C1 segment of cervical spinal cord (tissue), 14 donors: ENCODE measurements at regions not wholly inside any gene's neighbourhood (a gene's known extent, or its start where the extent isn't known, plus 50 kb on each side); places are given as distances from the start of the nearest gene placed in this dataset.

Experiments used
- DNase-seq, 14 donors: peaks; one replicate each; lab custom pipeline; 2025; lab: John Stamatoyannopoulos, UW

DNA sequence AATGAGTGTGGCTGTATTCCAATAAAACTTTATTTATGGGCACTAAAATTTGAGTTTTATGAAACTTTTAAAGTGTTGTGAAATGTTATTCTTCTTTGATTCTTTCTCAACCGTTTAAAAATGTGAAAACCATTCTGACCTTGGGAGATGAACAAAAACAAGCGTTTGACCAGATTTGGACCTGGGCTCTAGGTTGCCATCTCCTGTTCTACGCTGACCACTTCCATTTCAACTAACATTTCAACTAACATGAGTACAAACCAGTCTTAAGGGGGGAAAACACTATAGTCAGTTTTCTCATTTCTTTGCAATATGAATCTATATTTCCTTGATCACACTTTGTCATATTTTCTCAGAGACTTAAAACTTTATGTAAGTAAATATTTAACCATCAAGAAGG is 118.4 kb upstream of the IRX5 start:
- no peak for DNase-seq

DNA sequence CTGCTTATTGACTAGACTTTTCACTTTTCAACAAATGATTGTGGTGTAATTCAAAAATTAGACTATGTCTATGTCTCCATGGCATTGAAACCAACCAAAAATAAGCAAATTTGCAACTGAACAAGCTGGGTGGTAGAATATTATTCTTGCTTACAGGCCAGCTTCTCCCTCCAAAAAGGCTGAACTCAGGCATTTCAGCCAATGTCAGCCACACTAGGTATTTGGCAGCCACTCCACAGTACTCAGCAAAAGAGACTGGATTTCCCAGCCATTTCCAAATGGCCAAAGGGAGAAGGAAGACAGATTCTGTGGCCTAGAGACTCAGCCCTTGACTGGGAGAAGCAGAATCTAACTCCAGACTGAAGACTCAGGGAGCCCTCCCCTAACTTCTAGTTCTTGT is 121.8 kb upstream of the IRX5 start:
- DNase-seq: no peak

DNA sequence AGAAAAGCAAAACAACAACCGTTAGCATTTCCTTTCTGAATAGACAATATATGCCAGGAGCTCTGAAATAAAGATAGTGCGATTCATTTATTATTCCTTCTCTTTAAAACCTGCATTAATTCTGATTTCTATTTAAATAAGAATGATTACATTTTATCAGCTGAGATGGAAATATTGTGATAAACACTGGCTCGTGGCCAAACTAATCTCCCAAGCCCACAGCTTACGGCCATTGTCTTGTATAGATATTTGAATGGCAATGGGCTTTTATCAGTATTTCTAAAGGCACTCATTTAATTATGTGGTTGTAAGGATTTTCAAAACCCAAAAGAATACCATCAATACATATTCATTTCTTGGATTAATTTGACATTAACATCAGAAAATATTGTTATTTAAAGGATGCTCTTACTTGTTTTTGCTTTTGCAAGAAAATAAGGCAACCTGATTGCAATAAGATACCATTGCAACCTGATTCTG is 123.7 kb upstream of the IRX5 start:
- no peak for DNase-seq

DNA sequence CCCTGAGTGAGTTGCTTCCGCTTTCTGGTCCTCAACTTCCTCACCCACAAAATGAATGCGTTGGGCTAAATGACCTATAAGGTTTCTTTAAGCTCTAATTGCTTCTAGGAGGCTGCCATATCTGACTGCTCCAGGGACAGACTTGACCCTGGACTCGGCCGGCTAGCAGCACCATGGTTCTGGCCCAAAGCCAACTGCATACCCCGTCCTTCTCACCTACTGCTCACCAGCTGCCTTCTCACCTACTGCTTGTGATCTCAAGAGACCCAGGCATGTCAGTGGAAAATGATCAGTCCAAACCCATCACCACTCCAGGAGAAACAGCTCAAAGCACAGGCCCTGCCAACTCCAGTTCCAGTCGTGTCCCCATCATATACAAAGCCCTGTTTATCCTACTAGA is 124.3 kb upstream of the IRX5 start:
- no peak for DNase-seq

DNA sequence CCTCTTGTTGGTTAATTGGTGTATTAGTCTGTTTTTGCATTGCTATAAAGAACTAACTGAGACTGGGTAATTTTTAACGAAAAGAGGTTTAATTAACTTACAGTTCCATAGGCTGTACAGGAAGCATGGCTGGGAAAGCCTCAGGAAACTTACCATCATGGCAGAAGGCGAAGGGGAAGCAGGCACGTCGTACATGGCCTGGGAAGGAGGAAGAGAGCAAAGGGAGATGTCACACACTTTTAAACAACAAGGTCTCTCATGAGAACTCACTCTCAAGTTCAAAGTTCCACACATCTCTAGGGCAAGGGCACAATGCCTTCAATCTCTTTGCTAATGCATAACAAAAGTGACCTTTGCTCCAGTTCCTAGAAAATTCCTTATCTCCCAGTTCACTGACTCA is 125.0 kb upstream of the IRX5 start:
- no peak for DNase-seq

DNA sequence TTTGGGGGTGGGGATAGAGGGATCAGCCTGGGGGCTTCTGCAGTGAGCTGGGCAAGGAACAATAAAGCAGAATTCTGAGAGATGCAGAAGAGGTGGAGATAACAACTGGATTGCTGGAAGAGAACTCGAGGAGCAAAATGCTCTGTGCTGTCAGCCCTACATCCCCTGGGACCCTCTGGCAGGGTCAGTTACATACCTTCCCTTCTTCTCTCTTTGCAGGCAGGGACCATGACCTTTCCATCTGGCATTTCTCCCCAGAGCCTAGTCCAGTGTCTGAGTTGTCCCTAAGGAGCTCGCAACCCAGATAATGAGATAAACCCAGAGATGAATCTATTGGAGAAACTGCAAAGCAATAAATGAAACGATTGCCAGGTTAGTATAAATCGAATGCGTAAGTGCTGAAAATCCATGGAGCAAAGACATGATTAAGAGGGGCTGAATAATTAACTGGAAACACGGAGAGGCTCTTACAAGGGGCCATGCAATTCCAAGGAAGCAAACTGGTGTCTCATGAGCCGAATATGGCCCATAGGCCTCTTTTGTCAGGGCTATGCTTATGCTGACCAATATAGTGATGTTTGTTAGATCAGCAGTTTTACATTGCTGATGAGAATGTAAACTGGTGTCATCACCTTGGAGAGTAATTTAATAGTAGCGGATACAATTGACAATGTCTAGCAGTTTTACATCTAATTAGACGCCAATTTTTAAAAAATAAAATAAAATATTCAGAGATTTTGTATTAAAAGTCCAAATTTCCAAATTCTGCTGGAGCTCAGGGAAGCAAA is 129.4 kb upstream of the IRX5 start:
- no peak for DNase-seq

DNA sequence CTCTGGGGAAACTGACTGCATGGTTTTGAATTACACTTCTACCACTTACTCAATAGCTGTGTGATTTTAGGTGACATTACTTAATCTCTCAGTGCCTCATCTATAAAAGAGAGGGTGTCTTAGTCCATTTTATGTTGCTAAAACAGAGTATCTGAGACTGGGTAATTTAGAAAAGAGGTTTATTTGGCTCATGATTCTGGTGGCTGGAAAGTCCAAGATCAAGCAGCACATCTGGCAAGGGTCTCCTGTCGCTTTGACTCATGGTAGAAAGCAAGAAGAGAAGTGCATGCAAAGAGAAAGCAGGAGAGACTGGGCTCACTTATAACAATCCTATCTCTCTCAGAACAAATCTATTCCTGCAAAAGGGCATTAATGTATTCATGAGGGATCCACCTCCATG is 132.4 kb upstream of the IRX5 start:
- no peak for DNase-seq

DNA sequence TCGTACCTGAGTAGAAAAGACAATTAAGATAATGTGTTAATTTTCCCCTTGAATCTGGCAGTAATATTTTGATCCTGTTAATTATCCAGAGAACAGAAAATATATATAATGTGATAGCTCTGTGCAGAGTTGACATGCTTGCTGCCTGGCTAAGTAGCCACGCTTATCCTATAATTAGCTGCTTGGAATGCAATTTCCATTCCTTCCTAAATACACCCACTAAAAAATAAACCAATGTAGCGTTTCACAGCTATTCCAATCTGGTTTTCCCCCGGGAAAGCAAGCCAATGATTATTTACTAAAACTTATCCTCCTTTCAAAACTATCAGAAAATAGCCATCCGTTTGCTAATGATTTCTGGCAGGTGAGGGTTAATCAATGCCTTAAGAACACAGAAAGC is 134.5 kb upstream of the IRX5 start:
- no peak for DNase-seq

DNA sequence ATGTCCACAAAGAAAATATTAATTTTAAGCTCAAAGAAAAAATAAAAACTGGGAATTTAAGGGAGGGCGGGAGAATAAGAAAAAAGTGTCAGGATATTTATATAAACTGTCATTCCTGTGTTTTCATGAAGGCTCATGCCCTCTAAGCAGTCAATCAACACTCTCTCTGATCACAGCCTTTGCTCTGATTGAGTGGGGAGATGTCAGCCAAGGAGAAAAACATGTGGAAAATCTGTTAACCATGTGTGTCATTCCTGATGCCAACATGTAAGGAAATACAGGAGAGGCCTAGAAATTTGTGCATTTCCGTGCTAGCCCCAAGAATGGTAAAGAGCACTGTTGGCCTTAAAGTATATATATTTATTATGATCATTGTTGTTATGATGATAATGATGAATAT is 137.9 kb upstream of the IRX5 start:
- no peak for DNase-seq

DNA sequence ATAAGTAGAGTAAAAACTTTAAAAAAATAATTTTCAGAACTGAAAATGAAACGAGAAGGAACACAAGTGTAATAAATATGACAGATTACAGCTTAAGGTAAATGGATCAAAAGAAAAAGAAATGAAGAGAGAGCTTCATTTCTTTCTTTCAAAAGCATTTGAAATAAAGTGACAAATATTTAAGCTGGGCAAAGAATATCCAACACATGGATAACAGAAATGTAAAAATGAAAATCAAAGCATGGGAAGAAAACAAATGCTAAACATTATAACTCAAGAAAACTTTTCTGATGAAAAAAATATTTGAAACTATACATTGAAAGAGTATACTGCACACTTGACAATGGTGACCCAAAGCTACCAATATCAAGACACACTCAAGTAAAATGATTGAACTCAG is 143.6 kb upstream of the IRX5 start:
- DNase-seq: no peak

DNA sequence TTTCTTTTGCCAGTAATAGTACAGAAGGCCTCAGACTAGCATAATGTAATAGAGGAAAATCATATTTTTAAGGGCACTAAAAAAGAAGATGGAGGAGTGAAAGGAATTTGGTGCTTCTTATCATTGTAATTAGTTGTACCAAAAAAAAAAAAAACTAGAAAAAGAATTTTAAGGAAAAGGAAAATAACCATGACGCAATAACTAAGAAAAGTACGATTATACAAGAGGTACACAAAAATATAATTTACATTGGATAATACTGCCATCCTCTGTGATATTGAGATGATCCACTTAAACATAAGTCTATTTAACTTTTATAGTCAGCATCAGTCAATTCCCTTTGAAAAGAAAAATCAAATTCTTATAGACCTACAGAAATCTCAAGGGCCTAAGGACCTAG is 146.7 kb upstream of the IRX5 start:
- DNase-seq: no peak

DNA sequence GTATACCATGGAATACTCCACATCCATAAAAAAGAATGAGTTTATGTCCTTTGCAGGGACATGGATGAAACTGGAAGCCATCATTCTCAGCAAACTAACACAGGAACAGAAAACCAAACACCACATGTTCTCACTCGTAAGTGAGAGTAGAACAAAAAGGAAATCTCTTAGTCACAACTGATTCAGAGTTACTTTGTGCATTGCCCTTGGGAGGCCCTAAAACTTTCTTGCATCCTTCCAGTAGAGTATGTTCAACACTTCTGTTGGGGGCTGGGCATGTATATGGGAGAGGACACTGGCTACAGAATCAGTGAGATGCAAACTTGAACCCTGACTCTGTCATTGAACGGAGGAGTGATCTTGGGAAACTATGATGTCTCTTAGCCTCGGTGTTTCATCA is 147.4 kb upstream of the IRX5 start:
- no peak for DNase-seq

DNA sequence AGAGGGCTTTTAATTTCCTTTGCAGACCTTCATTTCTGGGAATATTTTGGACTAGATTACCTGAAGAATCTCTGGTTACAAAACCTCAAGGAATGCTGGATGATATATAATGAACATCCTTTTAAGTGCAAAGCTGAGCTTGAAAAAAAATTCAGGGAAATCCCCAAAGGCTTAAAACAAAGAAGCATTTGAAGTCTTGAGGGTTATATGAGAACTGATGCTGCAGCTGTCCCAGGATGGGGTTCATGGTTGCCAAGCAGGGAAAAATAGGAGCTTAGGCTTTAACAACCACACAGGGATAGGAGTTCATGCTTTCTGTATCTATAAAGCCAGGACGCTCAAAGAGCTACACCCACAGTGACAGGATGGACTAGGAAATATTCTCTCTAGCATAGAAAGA is 150.4 kb upstream of the IRX5 start:
- no peak for DNase-seq

DNA sequence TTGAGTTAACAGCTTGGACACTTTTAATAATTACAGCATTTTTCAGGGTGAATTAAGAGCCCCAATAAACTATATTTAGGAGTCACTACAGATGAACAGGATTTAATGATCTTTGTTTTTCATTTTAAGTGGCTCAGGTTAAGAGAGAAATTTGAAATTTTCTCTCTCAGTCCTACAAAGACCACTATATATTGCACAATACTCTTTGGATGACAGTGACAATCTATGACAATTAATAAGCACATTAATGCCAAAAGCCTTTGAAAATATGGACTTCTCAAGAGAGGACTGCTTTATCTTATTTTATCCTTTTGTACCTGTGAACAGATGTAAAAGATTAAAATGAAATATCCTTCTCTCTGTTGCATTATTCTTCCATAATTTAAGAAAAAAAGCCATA is 151.1 kb upstream of the IRX5 start:
- DNase-seq: no peak

DNA sequence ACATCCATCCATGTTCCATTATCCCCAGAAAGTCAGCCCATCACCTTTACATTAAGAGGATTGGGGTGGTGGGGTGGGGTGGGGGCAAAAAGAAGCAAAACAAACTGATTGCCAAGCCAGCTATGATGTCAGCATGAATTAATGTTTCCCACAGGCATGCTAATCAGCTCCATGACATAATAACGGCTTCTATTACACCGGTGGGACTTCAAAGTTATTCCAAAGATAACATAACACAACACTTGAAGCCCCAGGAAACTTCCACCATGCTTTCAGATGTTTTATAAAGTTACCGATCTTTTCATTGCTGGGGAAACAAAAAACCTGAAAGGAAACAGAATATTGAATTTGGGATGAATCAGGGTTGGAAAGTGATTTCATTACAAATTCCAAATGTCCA is 155.9 kb upstream of the IRX5 start:
- no peak for DNase-seq

DNA sequence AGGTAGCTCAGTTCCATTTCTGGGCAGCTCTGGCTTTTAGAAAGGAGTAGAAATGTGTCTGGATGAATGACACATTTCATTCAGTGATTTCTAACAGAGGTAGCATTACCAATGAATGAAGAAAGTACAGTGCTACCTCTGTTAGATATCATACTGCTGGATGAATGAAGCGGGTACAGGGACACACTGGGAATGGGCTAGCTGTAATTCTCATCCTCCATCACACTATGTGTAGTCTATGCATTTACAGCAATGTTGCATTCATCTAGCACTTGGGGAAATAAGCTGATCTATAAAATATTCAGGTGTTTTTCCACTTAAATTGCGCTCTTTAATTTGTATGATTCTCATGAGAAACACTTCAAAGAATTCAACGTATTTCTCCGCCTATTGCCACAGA is 158.3 kb upstream of the IRX5 start:
- DNase-seq: no peak

DNA sequence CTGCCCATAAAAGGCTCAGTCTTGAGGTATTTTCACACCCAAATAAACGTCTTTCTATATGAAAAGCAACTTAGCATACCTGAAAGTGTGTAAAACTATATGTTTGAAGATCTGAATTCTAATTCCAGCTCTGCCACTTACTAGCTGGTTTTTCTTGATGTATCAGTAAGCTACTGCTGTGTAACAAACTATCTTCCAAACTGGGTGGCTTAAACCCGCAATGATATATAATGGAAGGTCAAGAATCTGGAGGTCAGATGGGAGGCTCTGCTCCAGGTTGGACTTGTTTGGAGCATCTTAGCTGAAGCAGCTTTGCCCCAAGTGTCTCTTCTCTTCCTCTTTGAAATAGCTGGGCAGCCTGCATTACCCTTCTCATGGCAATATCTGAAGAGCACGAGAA is 164.3 kb upstream of the IRX5 start:
- DNase-seq: no peak

DNA sequence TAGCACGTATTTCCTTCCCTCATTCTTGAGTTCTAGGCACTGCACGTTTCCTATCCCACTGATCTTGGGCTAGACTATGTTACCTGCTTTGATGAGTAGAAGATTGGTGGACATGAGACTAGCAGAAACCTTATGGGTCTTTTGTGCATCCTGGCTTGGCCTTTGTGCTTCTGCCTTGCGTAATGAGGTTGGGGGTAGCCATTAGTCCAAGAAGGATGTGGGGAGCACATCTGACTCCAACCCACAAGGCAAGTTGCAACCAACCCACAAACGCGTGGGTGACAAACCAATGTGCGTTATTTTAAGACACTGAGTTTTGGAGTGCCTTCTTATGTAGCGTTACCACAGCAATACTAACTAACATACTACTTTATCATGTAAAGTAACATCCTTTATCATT is 180.4 kb upstream of the IRX5 start:
- DNase-seq: no peak

DNA sequence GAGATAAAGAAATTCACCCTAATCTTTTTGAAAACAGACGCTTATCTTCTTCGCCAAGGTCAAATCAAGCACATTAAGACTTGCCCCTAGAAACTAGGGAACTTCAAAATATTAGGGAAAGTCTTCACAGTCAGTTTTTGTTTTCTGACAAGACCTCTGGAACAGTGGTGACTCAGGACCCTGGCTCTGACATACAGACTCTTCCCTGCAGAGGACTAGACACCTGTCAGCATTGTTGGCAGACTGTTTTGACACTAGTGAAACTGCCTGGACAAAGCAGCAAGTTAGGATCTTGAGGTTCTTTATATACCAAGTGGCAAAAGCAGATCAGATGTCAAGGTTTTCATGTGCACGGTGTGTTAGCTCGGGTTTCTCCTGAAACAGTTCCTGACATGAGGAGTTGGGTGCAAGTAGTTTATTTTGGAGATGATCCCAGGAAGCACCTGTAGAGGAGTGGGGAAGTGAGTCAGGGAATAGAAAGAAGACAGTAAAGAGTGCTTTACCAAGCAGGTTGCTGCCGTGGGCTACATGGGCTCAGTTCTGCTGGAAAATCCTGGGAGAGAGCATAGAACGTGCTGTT is 182.0 kb upstream of the IRX5 start:
- DNase-seq: no peak

DNA sequence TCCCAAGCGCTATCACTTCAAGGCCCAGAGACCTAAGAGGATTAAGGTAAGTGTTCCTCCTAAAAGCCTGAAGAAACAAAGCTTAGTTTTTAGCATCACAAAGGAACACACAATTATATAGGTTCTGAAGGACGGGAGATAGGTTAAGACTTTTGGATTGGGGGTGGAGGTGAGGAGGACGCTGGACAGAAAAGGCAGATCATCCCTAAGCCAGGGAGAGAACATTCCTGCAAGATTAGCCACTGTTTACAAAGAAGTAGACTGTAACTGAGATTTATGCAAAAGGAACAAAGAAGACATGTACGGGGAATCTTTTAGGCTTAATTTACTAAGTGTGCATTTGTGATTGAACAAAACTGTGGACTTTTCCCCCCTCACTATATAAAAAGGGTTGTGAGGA is 184.1 kb upstream of the IRX5 start:
- no peak for DNase-seq

DNA sequence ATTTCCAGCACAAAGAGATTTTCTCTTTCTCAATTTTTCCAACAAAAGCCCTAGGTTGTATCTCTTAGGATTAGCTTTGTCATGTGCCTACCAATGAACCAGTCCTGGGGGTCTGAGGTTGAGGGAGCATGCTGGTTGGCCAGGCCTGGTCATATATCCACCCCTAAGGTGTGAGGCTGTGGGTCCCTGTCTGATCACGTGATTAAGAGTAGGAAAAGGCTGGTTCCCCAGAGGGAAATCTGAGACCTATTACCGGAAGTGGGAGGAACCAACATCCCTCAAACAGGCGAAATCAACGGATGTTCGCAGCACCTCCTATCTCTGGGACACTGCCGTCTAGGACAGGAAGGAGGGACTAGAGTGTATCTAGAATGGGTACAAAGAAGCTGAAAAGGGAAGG is 185.7 kb upstream of the IRX5 start:
- no peak for DNase-seq

DNA sequence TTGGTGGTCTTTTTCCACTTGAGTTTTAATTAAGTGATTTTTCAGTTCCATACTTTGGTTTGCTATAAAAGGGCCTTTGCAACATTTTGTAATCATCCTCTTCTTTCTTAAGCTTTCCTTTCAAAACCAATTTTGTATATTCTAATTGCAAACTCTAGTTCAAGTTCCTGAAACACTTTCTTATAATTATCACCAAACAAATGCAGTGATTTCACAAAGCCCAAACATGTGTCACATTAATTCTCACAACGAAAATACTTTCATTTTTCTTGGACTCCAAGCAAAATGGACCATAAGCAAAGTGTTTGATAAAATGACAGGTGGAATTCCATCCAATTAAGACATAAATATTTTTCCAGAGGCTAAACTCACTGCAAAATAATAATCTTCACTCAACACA is 188.2 kb upstream of the IRX5 start:
- DNase-seq: no peak

DNA sequence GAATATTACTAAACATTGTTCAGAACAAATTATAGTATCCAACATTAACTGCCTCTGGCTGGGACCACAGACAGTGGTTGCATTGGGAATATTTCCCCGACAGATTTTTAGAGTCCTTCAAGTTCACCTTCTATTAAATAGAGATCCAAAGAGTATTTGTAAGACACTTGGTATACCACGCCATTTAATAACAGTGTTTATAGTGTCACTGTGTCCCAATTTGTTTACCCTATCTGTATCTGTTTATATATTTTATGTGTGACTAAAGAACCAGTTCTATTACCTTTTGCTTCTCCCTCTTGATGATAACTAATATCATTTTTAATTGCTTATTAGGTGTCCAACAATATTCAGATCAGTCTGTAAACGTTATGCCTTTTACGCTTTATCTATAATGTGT is 191.3 kb upstream of the IRX5 start:
- DNase-seq: no peak

DNA sequence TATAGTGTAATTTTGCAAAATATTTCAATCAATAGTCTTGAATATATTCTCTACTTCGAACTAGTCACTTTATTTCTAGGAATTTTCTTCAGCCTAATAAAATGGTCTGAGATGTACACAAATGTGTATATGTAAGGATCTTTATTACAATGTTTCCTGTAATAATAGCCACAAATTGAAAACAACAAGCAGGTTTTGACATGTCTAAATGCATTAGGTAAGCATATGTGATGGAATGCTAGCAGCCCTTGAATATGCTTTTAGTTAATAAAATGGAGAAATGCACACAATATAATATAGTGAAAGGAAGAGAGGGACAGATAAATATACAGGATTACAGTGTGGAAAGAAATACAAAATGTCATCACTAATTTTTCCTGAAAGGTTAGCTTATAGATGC is 196.5 kb upstream of the IRX5 start:
- no peak for DNase-seq
